SJSA1 (cell line): ENCODE measurements at regions not wholly inside any gene's neighbourhood (a gene's known extent, or its start where the extent isn't known, plus 50 kb on each side); places are given as distances from the start of the nearest gene placed in this dataset.

ENCODE experiments used
- DNase-seq, 2 experiments: peaks; one replicate each; pipeline ENCODE4 v3.0.0-alpha.2; 2015 to 2020; ENCODE audit warnings: low spot score in 2 of 2, low read depth in 1 of 2
- H3K27ac ChIP-seq: fragments of 250-450 bp; sonication (Bioruptor Pico); 2 replicates; pipeline ENCODE4 v1.5.1; 2020; ENCODE audit warnings: mild to moderate bottlenecking, moderate library complexity
- H3K27me3 ChIP-seq: fragments of 250-450 bp; sonication (Bioruptor Pico); replicated peaks from 2 replicates; pipeline ENCODE4 v1.5.1; 2020; ENCODE audit warnings: mild to moderate bottlenecking, moderate library complexity
- H3K36me3 ChIP-seq: fragments of 250-450 bp; sonication (Bioruptor Pico); 2 replicates; pipeline ENCODE4 v1.5.1; 2020; ENCODE audit warnings: mild to moderate bottlenecking
- H3K4me1 ChIP-seq: fragments of 250-450 bp; sonication (Bioruptor Pico); replicated peaks from 2 replicates; pipeline ENCODE4 v1.6.1; 2021; ENCODE audit warnings: mild to moderate bottlenecking
- H3K4me3 ChIP-seq: fragments of 250-450 bp; sonication (Bioruptor Pico); 2 replicates; pipeline ENCODE4 v1.5.1; 2020; ENCODE audit warnings: mild to moderate bottlenecking
- H3K9me3 ChIP-seq: fragments of 250-450 bp; sonication (Bioruptor Pico); replicated peaks from 2 replicates; pipeline ENCODE4 v1.5.1; 2020; ENCODE audit warnings: mild to moderate bottlenecking

DNA sequence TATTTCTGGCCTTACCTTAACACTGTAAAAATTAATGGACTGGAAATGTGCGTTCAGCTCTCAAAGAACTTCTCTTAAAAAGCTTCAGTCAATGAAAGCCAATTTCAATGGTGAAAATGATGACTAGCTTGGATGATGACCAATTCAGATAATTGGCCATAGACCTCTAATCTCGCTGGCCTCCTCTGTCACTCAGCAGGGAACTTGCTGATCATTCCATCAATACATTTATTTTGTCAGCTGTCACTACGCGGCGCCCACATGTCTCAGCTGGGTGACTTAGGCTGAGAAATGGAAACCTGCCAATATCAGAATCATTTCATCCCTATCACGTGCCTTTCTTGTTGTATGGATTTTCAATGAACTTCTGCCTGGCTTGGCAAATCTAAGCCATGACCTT is 673.0 kb upstream of the AUTS2 start:
- Histone ChIP-seq H3K4me3 (no peak overlapping the region), H3K27me3 (no peaks in the 10 kb centered on the region), H3K27ac (no peak overlapping the region), H3K36me3 (no peaks in the 10 kb centered on the region), H3K9me3 (peaks cover 3% of the 10 kb centered on the region; the same call in 1 of the 2 replicates), H3K4me1 (no peaks in the 10 kb centered on the region)
- no peak for DNase-seq

GRCh38 chr7:68929781-68930261 is 668.5 kb upstream of the AUTS2 start:
- H3K36me3 ChIP-seq: no peaks in the 10 kb centered on the region
- H3K4me3 ChIP-seq: no peak overlapping the region
- H3K27ac ChIP-seq: no peak overlapping the region
- H3K9me3 ChIP-seq: peaks cover 3% of the 10 kb centered on the region; the same call in 1 of the 2 replicates
- H3K4me1 ChIP-seq: no peaks in the 10 kb centered on the region
- DNase-seq: no peak
- no peaks in the 10 kb centered on the region for H3K27me3 ChIP-seq

DNA sequence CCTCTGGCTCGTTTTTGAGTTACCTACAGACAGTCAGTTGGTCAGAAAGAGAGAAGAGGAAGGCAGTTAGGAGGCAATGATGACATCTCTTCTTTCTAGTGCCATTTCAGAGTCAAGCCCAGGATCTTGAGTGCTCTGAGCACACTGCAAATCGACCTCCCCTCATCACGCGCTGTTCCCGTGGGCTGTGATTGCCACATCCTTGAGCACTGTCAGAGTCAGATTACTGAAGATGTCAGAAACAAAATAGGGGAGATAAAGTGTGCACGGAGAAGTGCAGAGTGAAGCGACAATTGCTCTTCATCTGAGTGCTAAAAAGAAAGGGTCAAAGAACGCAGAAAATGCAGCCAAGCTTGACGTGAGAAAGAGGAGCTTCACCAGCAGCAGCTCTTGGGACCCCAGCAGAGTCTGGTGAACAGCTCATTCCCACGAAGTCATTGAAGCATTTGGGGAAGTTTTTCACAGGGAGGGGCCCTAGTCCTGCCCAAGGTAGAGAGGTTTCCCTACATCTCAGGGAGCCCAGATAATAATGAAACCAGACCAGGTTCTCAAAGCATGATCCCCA is 661.7 kb upstream of the AUTS2 start:
- H3K4me1 ChIP-seq: no peaks in the 10 kb centered on the region
- no peak overlapping the region for H3K4me3 ChIP-seq
- H3K9me3 ChIP-seq: no peaks in the 10 kb centered on the region; the same call in 1 of the 2 replicates
- no peaks in the 10 kb centered on the region for H3K27me3 ChIP-seq
- H3K36me3 ChIP-seq: no peaks in the 10 kb centered on the region
- no peak for DNase-seq
- no peak overlapping the region for H3K27ac ChIP-seq

- Histone ChIP-seq H3K9me3 (peaks cover 2% of the 10 kb centered on the region; the same call in 1 of the 2 replicates), H3K4me1 (no peaks in the 10 kb centered on the region), H3K36me3 (no peaks in the 10 kb centered on the region), H3K4me3 (no peak overlapping the region), H3K27me3 (no peaks in the 10 kb centered on the region), H3K27ac (no peak overlapping the region)
- DNase-seq: no peak
Measured at GRCh38 chr7:68938151-68938550, 660.1 kb upstream of the AUTS2 start.

DNA sequence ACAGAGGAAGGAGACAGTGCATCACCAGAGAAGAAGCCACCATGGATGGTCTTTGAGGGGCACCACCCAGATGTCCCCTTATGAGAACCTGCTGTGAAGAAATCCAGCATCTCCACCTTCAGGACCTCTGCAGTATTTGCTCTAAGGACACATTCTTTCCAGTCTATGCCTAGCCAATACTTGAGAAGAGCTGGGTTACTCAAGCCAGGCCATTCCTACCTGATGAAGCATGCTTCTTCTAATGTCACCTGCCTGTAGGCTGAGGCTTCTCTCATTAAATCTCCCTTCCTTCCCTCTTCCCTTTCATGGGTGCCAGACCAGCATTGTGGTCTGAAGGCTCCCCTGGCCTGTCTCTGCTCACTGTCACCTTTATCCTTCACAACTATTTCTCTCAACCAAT is 654.5 kb upstream of the AUTS2 start:
- Histone ChIP-seq H3K27me3 (no peaks in the 10 kb centered on the region), H3K27ac (no peak overlapping the region), H3K4me1 (no peaks in the 10 kb centered on the region), H3K4me3 (no peak overlapping the region), H3K9me3 (0 out of 2 replicates have a peak, but pooled peaks cover 3% of the 10 kb centered on the region), H3K36me3 (no peaks in the 10 kb centered on the region)
- DNase-seq: no peak

DNA sequence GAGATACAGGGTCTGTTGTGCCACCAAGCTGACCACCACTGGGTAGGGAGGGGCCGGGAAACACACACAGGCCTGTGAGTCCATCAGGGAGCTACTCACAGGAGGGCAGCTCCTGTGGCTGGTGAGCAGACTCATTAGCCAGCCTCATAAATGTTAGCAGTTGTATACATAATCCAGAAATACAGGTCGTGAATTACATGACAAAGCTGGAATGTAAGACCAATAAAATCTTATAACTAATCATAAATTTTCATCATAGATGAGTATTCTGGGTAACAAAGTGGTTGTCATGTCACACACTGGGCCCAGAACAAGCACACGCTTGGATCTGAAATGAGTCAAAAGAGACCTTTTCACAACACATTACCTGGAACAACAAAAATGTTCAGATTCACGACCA is 642.6 kb upstream of the AUTS2 start:
- H3K36me3 ChIP-seq: no peaks in the 10 kb centered on the region
- DNase-seq: no peak
- H3K4me1 ChIP-seq: no peaks in the 10 kb centered on the region
- H3K27me3 ChIP-seq: no peaks in the 10 kb centered on the region
- no peak overlapping the region for H3K4me3 ChIP-seq
- H3K27ac ChIP-seq: no peak overlapping the region
- H3K9me3 ChIP-seq: no peaks in the 10 kb centered on the region; the same call in 1 of the 2 replicates

GRCh38 chr7:68958571-68958970 is 639.7 kb upstream of the AUTS2 start:
- no peak overlapping the region for H3K27ac ChIP-seq
- no peaks in the 10 kb centered on the region for H3K4me1 ChIP-seq
- no peaks in the 10 kb centered on the region for H3K27me3 ChIP-seq
- no peaks in the 10 kb centered on the region for H3K36me3 ChIP-seq
- no peak overlapping the region for H3K4me3 ChIP-seq
- no peak for DNase-seq
- H3K9me3 ChIP-seq: no peaks in the 10 kb centered on the region

- peak in 1 of 2 experiments; percentile 5 for DNase-seq
- Histone ChIP-seq H3K36me3 (no peaks in the 10 kb centered on the region), H3K9me3 (0 out of 2 replicates have a peak, but pooled peaks cover 4% of the 10 kb centered on the region), H3K4me3 (no peak overlapping the region), H3K27me3 (no peaks in the 10 kb centered on the region), H3K4me1 (no peaks in the 10 kb centered on the region), H3K27ac (no peak overlapping the region)
Measured at GRCh38 chr7:68963552-68963951, 634.7 kb upstream of the AUTS2 start.

GRCh38 chr7:68964060-68964459 is 634.2 kb upstream of the AUTS2 start:
- no peaks in the 10 kb centered on the region for H3K36me3 ChIP-seq
- H3K27me3 ChIP-seq: no peaks in the 10 kb centered on the region
- no peaks in the 10 kb centered on the region for H3K4me1 ChIP-seq
- H3K4me3 ChIP-seq: no peak overlapping the region
- 0 out of 2 replicates have a peak overlapping the region, but pooled peaks have one; percentile 22 for H3K27ac ChIP-seq
- H3K9me3 ChIP-seq: peaks cover 4% of the 10 kb centered on the region; the same call in 1 of the 2 replicates
- no peak for DNase-seq

DNA sequence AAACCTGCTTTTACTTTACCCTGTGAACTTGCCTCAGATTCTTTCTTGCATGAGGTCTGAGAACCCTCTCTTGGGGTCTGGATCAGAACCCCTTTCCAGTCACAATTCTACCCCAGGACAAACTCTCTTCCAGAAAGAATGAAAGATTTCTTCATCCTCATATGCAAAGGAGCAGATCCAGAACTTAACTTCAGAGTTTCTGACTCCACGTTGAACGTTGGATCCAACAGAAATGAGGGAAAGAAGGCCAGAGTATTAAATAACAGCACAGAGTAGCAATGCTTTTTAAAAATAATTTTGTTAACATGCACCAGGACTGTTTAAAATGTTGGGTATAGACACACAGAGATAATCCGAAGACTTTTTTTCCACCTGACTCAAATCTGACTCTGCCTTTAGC is 632.9 kb upstream of the AUTS2 start:
- H3K4me3 ChIP-seq: no peak overlapping the region
- no peaks in the 10 kb centered on the region for H3K27me3 ChIP-seq
- H3K27ac ChIP-seq: no peak overlapping the region
- H3K9me3 ChIP-seq: peaks cover 4% of the 10 kb centered on the region; the same call in 1 of the 2 replicates
- H3K36me3 ChIP-seq: no peaks in the 10 kb centered on the region
- no peak for DNase-seq
- no peaks in the 10 kb centered on the region for H3K4me1 ChIP-seq

- peaks cover 4% of the 10 kb centered on the region; the same call in 1 of the 2 replicates for H3K9me3 ChIP-seq
- DNase-seq: no peak
- no peaks in the 10 kb centered on the region for H3K27me3 ChIP-seq
- no peaks in the 10 kb centered on the region for H3K4me1 ChIP-seq
- H3K4me3 ChIP-seq: no peak overlapping the region
- no peaks in the 10 kb centered on the region for H3K36me3 ChIP-seq
- H3K27ac ChIP-seq: no peak overlapping the region
Measured at GRCh38 chr7:68967598-68967997, 630.7 kb upstream of the AUTS2 start.

GRCh38 chr7:68969571-68969970 is 628.7 kb upstream of the AUTS2 start:
- DNase-seq: no peak
- H3K4me3 ChIP-seq: no peak overlapping the region
- no peaks in the 10 kb centered on the region for H3K27me3 ChIP-seq
- no peaks in the 10 kb centered on the region for H3K4me1 ChIP-seq
- H3K36me3 ChIP-seq: no peaks in the 10 kb centered on the region
- peaks cover 3% of the 10 kb centered on the region; the same call in 1 of the 2 replicates for H3K9me3 ChIP-seq
- no peak overlapping the region for H3K27ac ChIP-seq

DNA sequence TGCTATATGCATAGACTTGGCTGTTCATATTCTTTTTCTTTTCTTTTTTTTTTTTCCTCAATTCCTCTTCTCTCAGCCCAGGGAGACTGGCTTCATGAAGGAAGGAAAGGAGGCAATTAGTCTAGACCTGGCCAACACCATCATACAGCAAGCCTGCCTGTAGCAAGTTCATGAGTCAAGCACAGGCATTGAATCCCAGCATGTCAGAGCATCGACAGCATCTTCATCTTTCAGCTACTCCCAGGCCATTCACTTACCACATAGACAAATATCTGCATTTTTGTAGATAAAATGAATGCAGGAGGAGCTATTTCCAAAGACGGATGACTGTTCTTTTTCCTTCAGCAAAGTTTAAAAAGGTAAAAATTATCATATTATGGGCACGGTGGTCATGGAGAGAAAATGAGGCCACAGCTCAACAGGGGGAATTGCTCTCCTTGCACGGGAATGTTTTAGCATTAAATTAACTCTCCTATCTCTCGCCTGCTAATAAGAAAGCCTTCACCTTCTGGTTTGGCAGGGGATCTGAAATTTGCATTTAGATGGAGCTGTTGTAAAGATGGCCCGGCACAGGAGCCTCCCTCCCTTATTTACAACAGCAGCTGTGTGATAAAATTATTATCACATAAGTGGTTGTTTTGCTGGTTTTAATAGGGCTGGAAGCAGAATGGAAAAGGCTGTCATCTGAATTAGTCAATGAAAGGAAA is 626.5 kb upstream of the AUTS2 start:
- Histone ChIP-seq H3K4me1 (no peaks in the 10 kb centered on the region), H3K27me3 (no peaks in the 10 kb centered on the region), H3K27ac (no peak overlapping the region), H3K4me3 (no peak overlapping the region), H3K9me3 (peaks cover 6% of the 10 kb centered on the region), H3K36me3 (no peaks in the 10 kb centered on the region)
- DNase-seq: no peak

DNA sequence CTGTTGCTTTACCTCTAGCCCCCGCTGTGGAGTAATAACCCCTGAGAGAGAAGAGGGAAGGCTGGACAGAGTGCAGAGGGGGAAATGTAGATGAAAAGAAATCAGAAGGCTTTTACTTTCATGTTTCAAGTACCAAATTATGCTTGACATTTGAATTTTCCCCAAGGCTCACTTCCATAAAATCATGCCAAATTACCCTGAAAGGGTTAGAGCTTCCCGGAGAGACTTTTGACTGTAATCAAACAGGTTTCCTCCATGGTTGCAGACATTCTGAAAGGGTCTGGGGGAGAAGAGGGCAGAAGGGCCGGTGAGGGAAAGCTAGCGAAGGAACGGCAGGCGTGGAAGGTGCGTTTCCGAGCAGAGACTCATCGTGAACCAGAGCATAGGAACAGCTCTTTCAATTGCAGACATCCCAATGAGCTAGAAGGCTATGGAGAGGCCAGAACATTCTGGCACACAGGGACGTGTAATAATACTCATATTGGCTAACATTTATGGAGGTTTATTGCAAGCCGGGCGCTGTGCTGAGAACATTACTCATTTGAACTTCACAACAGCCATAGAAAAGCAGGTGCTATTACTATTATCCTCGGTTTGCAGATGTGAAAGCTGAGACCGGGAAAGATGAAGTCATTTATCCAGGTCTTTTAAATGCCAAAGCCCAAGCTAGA is 620.8 kb upstream of the AUTS2 start:
- Histone ChIP-seq H3K9me3 (peaks cover 9% of the 10 kb centered on the region; the same call in 1 of the 2 replicates), H3K4me3 (no peak overlapping the region), H3K27ac (no peak overlapping the region), H3K4me1 (no peaks in the 10 kb centered on the region), H3K27me3 (no peaks in the 10 kb centered on the region), H3K36me3 (no peaks in the 10 kb centered on the region)
- DNase-seq: no peak
